ENCODE measurements at regions not wholly inside any gene's neighbourhood (a gene's known extent, or its start where the extent isn't known, plus 50 kb on each side); places are given as distances from the start of the nearest gene placed in this dataset.
A peak's percentile ranks its signal among the peaks of the same experiment; 100 is the strongest.

DNA sequence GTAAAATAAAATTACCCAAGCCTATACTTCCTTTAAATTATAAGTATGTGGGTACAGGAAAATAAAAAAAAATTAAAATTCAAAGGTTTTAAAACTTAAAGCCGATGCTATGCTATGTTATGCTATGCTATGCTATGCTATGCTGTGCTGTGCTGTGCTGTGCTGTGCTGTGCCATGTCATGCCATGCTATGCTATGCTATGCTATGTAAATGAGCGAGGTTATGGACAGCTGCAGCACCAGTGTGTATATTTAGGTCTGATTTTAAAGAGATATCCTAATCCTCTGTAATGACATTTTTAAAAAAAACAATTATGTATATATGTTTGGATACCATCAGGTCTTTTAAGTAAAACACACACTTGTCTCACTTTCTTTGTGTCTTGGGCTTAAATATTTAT, 1822.0 kb upstream of the SEL1L start:
- Histone ChIP-seq H3K4me1 (ENCODE audit: insufficient read depth, low read length, severe bottlenecking) (peaks cover 51% of the 10 kb centered on the region), H3F3A (ENCODE audit: insufficient read depth, low read length) (no peaks in the 10 kb centered on the region), H3K4me3 (ENCODE audit: low read depth, low read length, poor library complexity, severe bottlenecking) (peak overlapping the region; percentile 50), H3K9me2 (ENCODE audit: low read depth, low read length) (no peaks in the 10 kb centered on the region), H3K27ac (ENCODE audit: low read depth, low read length, poor library complexity, severe bottlenecking) (peak overlapping the region; percentile 94), H3K27me3 (ENCODE audit: insufficient read depth, low read length) (no peaks in the 10 kb centered on the region), H3K79me2 (ENCODE audit: insufficient read depth, low read length) (no peaks in the 10 kb centered on the region), H3K9me3 (ENCODE audit: low read length) (no peaks in the 10 kb centered on the region), H3K36me3 (ENCODE audit: insufficient read depth, low read length) (no peaks in the 10 kb centered on the region), H4K20me1 (ENCODE audit: insufficient read depth, low read length) (no peaks in the 10 kb centered on the region), H3K4me2 (ENCODE audit: low read length) (peak overlapping the region; percentile 76), H3K9ac (ENCODE audit: low read length) (peak overlapping the region; percentile 61), H2AFZ (ENCODE audit: low read length) (no peak overlapping the region)
- TF ChIP-seq, protein P1, sequence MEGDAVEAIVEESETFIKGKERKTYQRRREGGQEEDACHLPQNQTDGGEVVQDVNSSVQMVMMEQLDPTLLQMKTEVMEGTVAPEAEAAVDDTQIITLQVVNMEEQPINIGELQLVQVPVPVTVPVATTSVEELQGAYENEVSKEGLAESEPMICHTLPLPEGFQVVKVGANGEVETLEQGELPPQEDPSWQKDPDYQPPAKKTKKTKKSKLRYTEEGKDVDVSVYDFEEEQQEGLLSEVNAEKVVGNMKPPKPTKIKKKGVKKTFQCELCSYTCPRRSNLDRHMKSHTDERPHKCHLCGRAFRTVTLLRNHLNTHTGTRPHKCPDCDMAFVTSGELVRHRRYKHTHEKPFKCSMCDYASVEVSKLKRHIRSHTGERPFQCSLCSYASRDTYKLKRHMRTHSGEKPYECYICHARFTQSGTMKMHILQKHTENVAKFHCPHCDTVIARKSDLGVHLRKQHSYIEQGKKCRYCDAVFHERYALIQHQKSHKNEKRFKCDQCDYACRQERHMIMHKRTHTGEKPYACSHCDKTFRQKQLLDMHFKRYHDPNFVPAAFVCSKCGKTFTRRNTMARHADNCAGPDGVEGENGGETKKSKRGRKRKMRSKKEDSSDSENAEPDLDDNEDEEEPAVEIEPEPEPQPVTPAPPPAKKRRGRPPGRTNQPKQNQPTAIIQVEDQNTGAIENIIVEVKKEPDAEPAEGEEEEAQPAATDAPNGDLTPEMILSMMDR (IDR thresholded peaks at IDR 0.05; ENCODE audit: low read length), result no peak
- TF ChIP-seq EZH2 (IDR thresholded peaks at IDR 0.05; ENCODE audit: borderline replicate concordance, low read length), result no peak

GRCh38 chr14:83356080-83356479, 1822.4 kb upstream of the SEL1L start:
- Histone ChIP-seq H3K27me3 (ENCODE audit: insufficient read depth, low read length) (no peaks in the 10 kb centered on the region), H3K9me3 (ENCODE audit: low read length) (no peaks in the 10 kb centered on the region), H3K9ac (ENCODE audit: low read length) (peak overlapping the region; percentile 38; the same call in 1 of the 2 replicates), H3K4me3 (ENCODE audit: low read depth, low read length, poor library complexity, severe bottlenecking) (peak overlapping the region; percentile 50), H3F3A (ENCODE audit: insufficient read depth, low read length) (no peaks in the 10 kb centered on the region), H3K9me2 (ENCODE audit: low read depth, low read length) (no peaks in the 10 kb centered on the region), H3K36me3 (ENCODE audit: insufficient read depth, low read length) (no peaks in the 10 kb centered on the region), H3K79me2 (ENCODE audit: insufficient read depth, low read length) (no peaks in the 10 kb centered on the region), H2AFZ (ENCODE audit: low read length) (no peak overlapping the region), H3K27ac (ENCODE audit: low read depth, low read length, poor library complexity, severe bottlenecking) (peak overlapping the region; percentile 94), H4K20me1 (ENCODE audit: insufficient read depth, low read length) (no peaks in the 10 kb centered on the region), H3K4me1 (ENCODE audit: insufficient read depth, low read length, severe bottlenecking) (peaks cover 55% of the 10 kb centered on the region), H3K4me2 (ENCODE audit: low read length) (peak overlapping the region; percentile 76)
- no peak for TF ChIP-seq EZH2 (IDR thresholded peaks at IDR 0.05; ENCODE audit: borderline replicate concordance, low read length)
- TF ChIP-seq, protein P1 (IDR thresholded peaks at IDR 0.05; ENCODE audit: low read length), result no peak

GRCh38 chr14:83372271-83372670, 1838.6 kb upstream of the SEL1L start:
- no peaks in the 10 kb centered on the region for H4K20me1 ChIP-seq (ENCODE audit: insufficient read depth, low read length)
- H3K4me3 ChIP-seq (ENCODE audit: low read depth, low read length, poor library complexity, severe bottlenecking), result no peak overlapping the region
- no peaks in the 10 kb centered on the region for H3F3A ChIP-seq (ENCODE audit: insufficient read depth, low read length)
- H3K4me1 ChIP-seq (ENCODE audit: insufficient read depth, low read length, severe bottlenecking), result no peaks in the 10 kb centered on the region
- H3K27me3 ChIP-seq (ENCODE audit: insufficient read depth, low read length), result no peaks in the 10 kb centered on the region
- H2AFZ ChIP-seq (ENCODE audit: low read length), result no peak overlapping the region
- 0 out of 2 replicates have a peak, but pooled peaks cover 4% of the 10 kb centered on the region for H3K9me3 ChIP-seq (ENCODE audit: low read length)
- no peak overlapping the region for H3K27ac ChIP-seq (ENCODE audit: low read depth, low read length, poor library complexity, severe bottlenecking)
- H3K9ac ChIP-seq (ENCODE audit: low read length), result no peak overlapping the region
- no peaks in the 10 kb centered on the region for H3K36me3 ChIP-seq (ENCODE audit: insufficient read depth, low read length)
- no peaks in the 10 kb centered on the region for H3K79me2 ChIP-seq (ENCODE audit: insufficient read depth, low read length)
- no peak overlapping the region for H3K4me2 ChIP-seq (ENCODE audit: low read length)
- no peaks in the 10 kb centered on the region for H3K9me2 ChIP-seq (ENCODE audit: low read depth, low read length)
- TF ChIP-seq, protein P1 (IDR thresholded peaks at IDR 0.05; ENCODE audit: low read length), result no peak
- TF ChIP-seq EZH2 (IDR thresholded peaks at IDR 0.05; ENCODE audit: borderline replicate concordance, low read length), result no peak
